ENCODE measurements at regions not wholly inside any gene's neighbourhood (a gene's known extent, or its start where the extent isn't known, plus 50 kb on each side); places are given as distances from the start of the nearest gene placed in this dataset.
"Not testable (repeated sequence)": the region's sequence is repeated elsewhere in the genome, so short reads cannot be mapped to it uniquely, and the experiment has no call there.

- no peak for DNase-seq (ENCODE audit: low read depth)
Observed at GRCh38 chrX:38473701-38474100, 87.6 kb upstream of the TSPAN7 start.

GRCh38 chrX:38474543-38474942 is 86.8 kb upstream of the TSPAN7 start:
- DNase-seq (ENCODE audit: low read depth) = no peak

GRCh38 chrX:38482183-38482582 is 79.2 kb upstream of the TSPAN7 start:
- no peak for DNase-seq (ENCODE audit: low read depth)

- DNase-seq (ENCODE audit: low read depth) = no peak
Observed at GRCh38 chrX:38484607-38485498, 76.5 kb upstream of the TSPAN7 start.

GRCh38 chrX:38489341-38489740 is 72.0 kb upstream of the TSPAN7 start:
- DNase-seq (ENCODE audit: low read depth) = no peak

GRCh38 chrX:38494239-38494823 is 67.0 kb upstream of the TSPAN7 start:
- DNase-seq (ENCODE audit: low read depth) = no peak

GRCh38 chrX:38499658-38500057 is 61.7 kb upstream of the TSPAN7 start:
- DNase-seq (ENCODE audit: low read depth) = not testable (repeated sequence)

- no peak for DNase-seq (ENCODE audit: low read depth)
Observed at GRCh38 chrX:38500141-38500540, 61.2 kb upstream of the TSPAN7 start.

GRCh38 chrX:38500866-38501265 is 60.5 kb upstream of the TSPAN7 start:
- peak; percentile 25 for DNase-seq (ENCODE audit: low read depth)

- DNase-seq (ENCODE audit: low read depth) = no peak
Observed at GRCh38 chrX:38505583-38505982, 55.8 kb upstream of the TSPAN7 start.
